Erythroblast (primary cell): ENCODE measurements at regions not wholly inside any gene's neighbourhood (a gene's known extent, or its start where the extent isn't known, plus 50 kb on each side); places are given as distances from the start of the nearest gene placed in this dataset.

Experiments used
- GATA1 ChIP-seq: IDR thresholded peaks from 2 replicates; pipeline ENCODE4 v1.6.1; 2011; ENCODE audit warnings: low read depth, mild to moderate bottlenecking, control low read depth, low read length, moderate library complexity
- POLR2A ChIP-seq: IDR thresholded peaks from 2 replicates; pipeline ENCODE4 v1.6.1; 2011; ENCODE audit warnings: mild to moderate bottlenecking, low read length

- TF ChIP-seq POLR2A (no peak), GATA1 (no peak)
Measured at GRCh38 chr7:47149971-47150370, 431.9 kb downstream of the TNS3 start.
